ENCODE measurements at regions not wholly inside any gene's neighbourhood (a gene's known extent, or its start where the extent isn't known, plus 50 kb on each side); places are given as distances from the start of the nearest gene placed in this dataset.

- no peak for DNase-seq (ENCODE audit: low read depth in 3 of 3, low spot score in 2 of 3)
Observed at GRCh38 chr3:147836330-147836729, 427.2 kb downstream of the ZIC1 start.

- no peak for DNase-seq (ENCODE audit: low read depth in 3 of 3, low spot score in 2 of 3)
Observed at GRCh38 chr3:147838652-147839051, 429.5 kb downstream of the ZIC1 start.

DNA sequence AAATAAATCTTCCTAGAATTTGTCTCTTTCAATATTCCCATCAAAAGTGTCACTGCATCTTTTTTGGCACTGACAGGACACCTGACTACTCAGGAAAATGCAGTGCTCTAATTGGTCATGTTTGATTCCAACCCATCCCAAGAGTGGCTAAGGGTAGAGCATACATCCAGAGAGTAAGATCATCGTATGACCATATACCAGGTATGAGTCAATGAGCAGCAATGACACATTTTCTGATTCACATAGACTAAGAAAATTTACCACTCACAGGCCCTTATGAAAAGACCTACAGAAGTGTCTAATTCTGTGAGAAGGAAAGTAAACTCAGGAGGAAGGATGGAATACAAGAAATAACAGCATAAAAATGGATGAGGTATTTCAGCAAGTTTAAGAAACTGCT is 434.2 kb downstream of the ZIC1 start:
- no peak for DNase-seq (ENCODE audit: low read depth in 3 of 3, low spot score in 2 of 3)

DNA sequence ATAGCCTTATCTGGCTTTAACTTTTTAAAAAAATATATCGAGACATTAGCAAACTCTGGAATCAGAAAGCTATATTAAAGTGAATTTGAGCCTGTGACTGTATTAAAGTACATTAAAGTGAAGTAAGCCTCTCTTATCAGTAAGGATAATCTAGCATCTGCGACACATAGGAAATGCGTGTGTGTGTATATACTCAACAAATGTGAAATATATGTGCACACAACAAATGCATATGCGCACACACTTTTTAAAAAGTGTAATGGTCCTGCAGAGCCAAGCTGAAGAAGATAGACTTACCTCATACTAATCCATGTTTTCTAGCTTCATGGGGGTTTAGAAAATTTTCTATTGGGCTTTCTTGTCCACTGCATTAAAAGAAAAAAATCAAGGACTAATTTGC is 437.1 kb downstream of the ZIC1 start:
- DNase-seq (ENCODE audit: low read depth in 3 of 3, low spot score in 2 of 3) = no peak

DNA sequence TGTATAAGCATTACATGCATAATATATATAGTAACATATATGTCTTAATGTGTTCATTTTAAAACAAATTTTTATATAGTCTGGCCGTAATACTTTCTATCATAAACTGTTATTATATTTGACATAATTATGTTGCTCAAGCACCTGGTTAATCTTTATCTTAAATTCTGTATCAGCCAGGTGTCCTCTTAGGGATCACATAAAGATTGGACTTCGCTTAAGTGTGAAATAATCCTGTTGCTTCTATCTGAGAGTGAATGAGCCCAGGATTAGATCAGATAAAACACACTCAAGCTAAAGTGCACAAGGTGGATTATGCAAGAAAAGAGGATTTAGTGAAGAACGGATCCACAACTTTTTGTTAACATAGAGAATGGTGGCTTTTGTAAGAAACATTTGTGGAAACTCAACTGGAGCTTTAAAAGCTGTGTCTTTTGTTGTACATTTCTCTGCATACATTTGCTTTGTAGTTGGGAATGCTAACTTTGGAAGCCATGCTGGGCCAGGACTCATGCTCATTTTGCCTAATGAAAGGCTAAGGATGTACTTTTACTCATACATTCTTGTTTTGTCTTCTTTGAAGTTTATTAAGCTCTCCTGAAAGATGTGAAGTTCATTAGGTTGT is 437.8 kb downstream of the ZIC1 start:
- no peak for DNase-seq (ENCODE audit: low read depth in 3 of 3, low spot score in 2 of 3)

GRCh38 chr3:147851062-147851461 is 441.9 kb downstream of the ZIC1 start:
- DNase-seq (ENCODE audit: low read depth in 3 of 3, low spot score in 2 of 3) = no peak

GRCh38 chr3:147854542-147854941 is 445.4 kb downstream of the ZIC1 start:
- no peak for DNase-seq (ENCODE audit: low read depth in 3 of 3, low spot score in 2 of 3)

GRCh38 chr3:147864754-147865354 is 455.7 kb downstream of the ZIC1 start:
- no peak for DNase-seq (ENCODE audit: low read depth in 3 of 3, low spot score in 2 of 3)

- DNase-seq (ENCODE audit: low read depth in 3 of 3, low spot score in 2 of 3) = no peak
Observed at GRCh38 chr3:147866561-147866960, 457.4 kb downstream of the ZIC1 start.

DNA sequence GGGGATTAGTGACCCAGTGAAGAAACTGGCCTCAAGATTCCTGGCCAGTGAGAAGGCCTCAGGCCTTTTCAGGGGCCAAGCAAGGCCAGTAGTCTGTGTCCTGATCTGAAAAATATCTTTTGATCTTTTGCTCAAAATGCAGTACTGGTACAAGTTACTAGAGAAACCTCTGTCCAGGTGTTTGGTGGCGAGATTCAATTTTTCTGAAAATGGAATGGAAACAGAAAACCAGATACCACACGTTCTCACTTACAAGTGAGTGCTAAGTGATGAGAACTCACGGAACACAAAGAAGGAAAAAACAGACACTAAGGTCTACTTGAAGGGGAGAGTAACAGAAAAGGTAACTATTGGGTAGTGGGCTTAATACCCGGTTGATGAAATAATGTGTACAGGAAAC is 463.4 kb downstream of the ZIC1 start:
- DNase-seq (ENCODE audit: low read depth in 3 of 3, low spot score in 2 of 3) = no peak

GRCh38 chr3:147875498-147875897 is 466.3 kb downstream of the ZIC1 start:
- DNase-seq (ENCODE audit: low read depth in 3 of 3, low spot score in 2 of 3) = no peak

- no peak for DNase-seq (ENCODE audit: low read depth in 3 of 3, low spot score in 2 of 3)
Observed at GRCh38 chr3:147881933-147882332, 472.8 kb downstream of the ZIC1 start.

DNA sequence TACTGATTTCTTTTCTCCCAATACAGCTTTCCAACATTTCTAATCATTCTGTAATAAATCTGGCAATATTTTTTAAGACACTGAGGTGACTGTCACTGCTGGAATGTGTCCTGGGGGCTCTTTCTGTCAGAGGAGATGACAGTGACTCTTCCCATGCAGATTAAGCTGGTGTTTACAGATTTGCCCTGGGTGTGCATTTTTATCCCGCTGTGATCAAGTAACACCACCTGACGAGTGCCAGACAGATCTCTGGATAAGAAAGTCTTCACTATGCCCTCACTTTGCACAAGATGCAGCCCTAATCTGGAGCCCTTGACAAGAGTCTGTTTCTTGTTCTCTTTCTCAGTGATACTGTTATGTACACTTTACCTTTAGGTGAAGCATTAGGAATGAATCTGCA is 477.7 kb downstream of the ZIC1 start:
- no peak for DNase-seq (ENCODE audit: low read depth in 3 of 3, low spot score in 2 of 3)

DNA sequence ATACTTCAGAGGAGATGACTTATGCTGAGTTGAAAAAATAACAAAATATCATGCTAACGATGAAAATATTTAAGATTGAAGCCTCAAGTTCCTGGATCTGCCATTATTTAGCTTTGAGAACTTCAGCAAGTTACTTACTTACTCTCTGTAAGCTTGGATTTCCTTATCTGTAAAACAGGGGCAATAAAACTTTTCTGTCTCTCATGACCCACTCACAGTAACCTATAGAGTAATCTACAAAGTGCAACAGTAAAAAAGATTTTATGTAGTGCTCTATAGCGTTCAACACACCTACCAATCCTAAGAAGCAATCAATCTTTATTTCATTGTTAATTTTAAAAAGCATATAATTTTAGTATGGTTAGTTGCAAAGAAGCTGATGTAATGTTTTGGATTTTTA is 478.6 kb downstream of the ZIC1 start:
- no peak for DNase-seq (ENCODE audit: low read depth in 3 of 3, low spot score in 2 of 3)

DNA sequence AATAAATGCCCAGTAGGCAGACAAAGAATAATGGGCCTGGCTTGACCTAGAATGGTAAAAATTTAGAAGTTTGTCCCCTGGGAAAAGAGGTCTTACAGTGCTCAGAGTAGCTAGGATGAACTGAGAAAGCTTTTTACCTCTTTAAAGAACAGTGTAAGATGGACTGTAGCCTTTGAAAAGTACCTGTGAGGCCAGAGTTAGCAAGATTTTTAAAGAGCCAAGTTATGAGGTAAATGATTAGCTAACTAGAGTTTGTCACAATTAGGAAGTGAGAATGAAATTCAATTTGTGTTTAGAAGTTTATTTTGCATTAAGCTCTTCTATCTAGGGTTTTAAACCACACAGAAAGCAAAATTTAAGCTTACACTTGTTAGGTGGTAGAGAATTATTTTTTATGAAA is 480.9 kb downstream of the ZIC1 start:
- DNase-seq (ENCODE audit: low read depth in 3 of 3, low spot score in 2 of 3) = no peak

DNA sequence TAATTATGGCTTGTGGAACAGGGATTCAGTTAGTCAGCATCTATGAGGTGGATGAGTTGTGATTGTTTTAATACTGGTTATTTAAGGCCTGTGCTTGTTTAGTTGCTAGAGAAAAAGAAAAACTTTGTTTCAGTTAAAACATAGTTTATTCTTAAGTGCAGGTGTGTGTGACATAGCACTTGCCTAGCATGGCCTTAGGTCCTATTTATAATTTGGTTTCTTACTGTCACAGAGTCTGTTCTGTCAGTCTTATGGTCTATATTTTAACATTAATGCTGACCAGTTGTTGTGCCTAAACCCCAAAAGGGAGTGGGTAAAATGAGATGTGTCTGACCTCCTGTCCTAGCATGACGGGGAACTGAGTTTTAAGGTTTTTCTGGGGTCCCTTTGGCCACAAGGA is 486.3 kb downstream of the ZIC1 start:
- DNase-seq (ENCODE audit: low read depth in 3 of 3, low spot score in 2 of 3) = no peak

GRCh38 chr3:147900851-147901250 is 491.7 kb downstream of the ZIC1 start:
- DNase-seq (ENCODE audit: low read depth in 3 of 3, low spot score in 2 of 3) = no peak

DNA sequence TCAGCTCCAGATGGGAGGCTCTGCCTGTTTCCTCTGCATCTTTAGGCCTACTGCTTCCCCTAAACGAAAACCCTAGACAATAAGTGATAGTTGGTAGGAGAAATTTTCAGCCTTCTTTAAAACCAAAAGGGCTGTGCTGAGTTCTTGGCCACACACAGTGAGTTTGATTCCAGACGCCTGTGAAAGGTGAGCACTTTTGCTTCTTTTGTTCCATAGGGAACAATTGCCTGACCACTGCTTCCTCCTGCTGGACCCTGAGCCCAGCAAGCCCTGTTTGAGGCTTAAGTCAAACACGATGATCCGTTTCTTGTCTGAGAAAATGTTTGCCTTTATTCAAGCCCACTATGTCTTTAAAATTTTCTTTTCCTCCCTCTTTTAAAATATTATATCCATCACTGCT is 493.9 kb downstream of the ZIC1 start:
- DNase-seq (ENCODE audit: low read depth in 3 of 3, low spot score in 2 of 3) = no peak

- no peak for DNase-seq (ENCODE audit: low read depth in 3 of 3, low spot score in 2 of 3)
Observed at GRCh38 chr3:147904421-147904820, 495.3 kb downstream of the ZIC1 start.

- DNase-seq (ENCODE audit: low read depth in 3 of 3, low spot score in 2 of 3) = no peak
Observed at GRCh38 chr3:147906285-147906684, 497.1 kb downstream of the ZIC1 start.

- no peak for DNase-seq (ENCODE audit: low read depth in 3 of 3, low spot score in 2 of 3)
Observed at GRCh38 chr3:147914532-147914931, 505.4 kb downstream of the ZIC1 start.

GRCh38 chr3:147915057-147915456 is 505.9 kb downstream of the ZIC1 start:
- no peak for DNase-seq (ENCODE audit: low read depth in 3 of 3, low spot score in 2 of 3)

GRCh38 chr3:147919496-147919895 is 510.3 kb downstream of the ZIC1 start:
- no peak for DNase-seq (ENCODE audit: low read depth in 3 of 3, low spot score in 2 of 3)
